Hepatocyte (in vitro differentiated cells): ENCODE measurements at regions not wholly inside any gene's neighbourhood (a gene's known extent, or its start where the extent isn't known, plus 50 kb on each side); places are given as distances from the start of the nearest gene placed in this dataset.

Experiments
- DNase-seq: peaks from one replicate; pipeline ENCODE4 v3.0.0-alpha.2; 2016; ENCODE audit warnings: low spot score
- H2AFZ ChIP-seq: fragments of 200-600 bp; sonication (generic); 2 replicates; pipeline ENCODE4 v1.6.0; 2016; ENCODE audit warnings: antibody characterized with exemption, mild to moderate bottlenecking
- H3K27ac ChIP-seq: fragments of 200-600 bp; sonication (generic); 2 replicates; pipeline ENCODE4 v1.5.1; 2016; ENCODE audit warnings: mild to moderate bottlenecking
- H3K27me3 ChIP-seq: fragments of 200-600 bp; sonication (generic); 2 replicates; pipeline ENCODE4 v1.6.1; 2016
- H3K36me3 ChIP-seq: fragments of 200-600 bp; sonication (generic); replicated peaks from 2 replicates; pipeline ENCODE4 v1.5.1; 2016; ENCODE audit warnings: low read depth; ENCODE audit not compliant: insufficient read depth
- H3K4me1 ChIP-seq: fragments of 200-600 bp; sonication (generic); 2 replicates; pipeline ENCODE4 v1.5.1; 2016; ENCODE audit warnings: mild to moderate bottlenecking, moderate library complexity; ENCODE audit not compliant: insufficient read depth
- H3K4me2 ChIP-seq: fragments of 200-600 bp; sonication (generic); 2 replicates; pipeline ENCODE4 v1.6.0; 2016
- H3K4me3 ChIP-seq: fragments of 200-600 bp; sonication (generic); 2 replicates; pipeline ENCODE4 v1.5.1; 2016; ENCODE audit warnings: mild to moderate bottlenecking
- H3K79me2 ChIP-seq: fragments of 200-600 bp; sonication (generic); 2 replicates; pipeline ENCODE4 v1.6.0; 2017; ENCODE audit warnings: mild to moderate bottlenecking
- H3K9me2 ChIP-seq: fragments of 200-600 bp; sonication (generic); replicated peaks from 2 replicates; pipeline ENCODE4 v1.6.0; 2017; ENCODE audit warnings: mild to moderate bottlenecking; ENCODE audit not compliant: insufficient read depth
- H3K9me3 ChIP-seq: fragments of 200-600 bp; sonication (generic); 2 replicates; pipeline ENCODE4 v1.5.1; 2016; ENCODE audit warnings: low read depth, mild to moderate bottlenecking
- H4K20me1 ChIP-seq: fragments of 200-600 bp; sonication (generic); 2 replicates; pipeline ENCODE4 v1.6.0; 2016; ENCODE audit warnings: mild to moderate bottlenecking; ENCODE audit not compliant: insufficient read depth, poor library complexity, severe bottlenecking
- EZH2 ChIP-seq: fragments of 200-600 bp; sonication (generic); IDR thresholded peaks from 2 replicates; pipeline ENCODE4 v1.6.1; 2016; ENCODE audit warnings: antibody characterized with exemption, mild to moderate bottlenecking, borderline replicate concordance
- EZH2phosphoT487 ChIP-seq: fragments of 200-600 bp; sonication (generic); IDR thresholded peaks from one replicate; pipeline ENCODE4 v1.6.1; 2018; ENCODE audit warnings: antibody characterized with exemption, mild to moderate bottlenecking, low read depth, moderate library complexity; ENCODE audit not compliant: unreplicated experiment, severe bottlenecking
- WGBS: methylation state at CpG from one replicate; pipeline ENCODE4 v1.1.6; 2016; ENCODE audit warnings: low lambda C conversion rate; ENCODE audit errors: missing lambda C conversion rate; 5-methylcytosine and 5-hydroxymethylcytosine counted together
- TF ChIP-seq, protein P1 (sequence below): fragments of 200-600 bp; sonication (generic); IDR thresholded peaks from 2 replicates; pipeline ENCODE4 v1.5.1; 2016; ENCODE audit warnings: antibody characterized with exemption, mild to moderate bottlenecking; ENCODE audit not compliant: poor library complexity

DNA sequence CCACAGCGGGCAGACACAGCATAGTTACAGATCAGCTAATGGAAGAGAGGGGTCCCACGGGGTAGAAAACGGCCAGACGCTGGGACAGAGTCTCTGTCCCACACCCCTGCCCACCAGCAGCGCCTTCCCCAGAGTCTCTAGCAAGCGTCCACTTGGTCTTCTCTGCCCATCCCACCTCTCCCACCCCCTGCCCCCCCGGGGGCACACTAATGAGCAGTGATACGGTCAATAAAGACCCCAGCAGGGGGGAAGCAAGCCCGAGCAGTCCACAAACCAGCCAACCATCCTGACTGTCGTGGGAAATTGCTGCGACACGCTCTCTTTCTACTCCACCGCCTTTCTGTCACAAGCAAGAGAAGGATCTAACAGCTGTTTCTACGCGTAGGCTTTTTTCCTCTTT is 374.7 kb downstream of the NPHP4 start:
- Histone ChIP-seq H3K79me2 (no peaks in the 10 kb centered on the region), H3K27me3 (no peaks in the 10 kb centered on the region)

GRCh38 chr1:5617179-5617520 is 375.1 kb downstream of the NPHP4 start:
- Histone ChIP-seq H3K4me3 (no peak overlapping the region), H4K20me1 (no peaks in the 10 kb centered on the region), H3K27ac (no peak overlapping the region), H2AFZ (no peak overlapping the region), H3K27me3 (no peaks in the 10 kb centered on the region), H3K4me2 (no peak overlapping the region), H3K9me2 (no peaks in the 10 kb centered on the region), H3K9me3 (no peaks in the 10 kb centered on the region), H3K79me2 (no peaks in the 10 kb centered on the region), H3K36me3 (no peaks in the 10 kb centered on the region), H3K4me1 (peaks cover 1% of the 10 kb centered on the region)
- DNase-seq = no peak
- TF ChIP-seq, protein P1, sequence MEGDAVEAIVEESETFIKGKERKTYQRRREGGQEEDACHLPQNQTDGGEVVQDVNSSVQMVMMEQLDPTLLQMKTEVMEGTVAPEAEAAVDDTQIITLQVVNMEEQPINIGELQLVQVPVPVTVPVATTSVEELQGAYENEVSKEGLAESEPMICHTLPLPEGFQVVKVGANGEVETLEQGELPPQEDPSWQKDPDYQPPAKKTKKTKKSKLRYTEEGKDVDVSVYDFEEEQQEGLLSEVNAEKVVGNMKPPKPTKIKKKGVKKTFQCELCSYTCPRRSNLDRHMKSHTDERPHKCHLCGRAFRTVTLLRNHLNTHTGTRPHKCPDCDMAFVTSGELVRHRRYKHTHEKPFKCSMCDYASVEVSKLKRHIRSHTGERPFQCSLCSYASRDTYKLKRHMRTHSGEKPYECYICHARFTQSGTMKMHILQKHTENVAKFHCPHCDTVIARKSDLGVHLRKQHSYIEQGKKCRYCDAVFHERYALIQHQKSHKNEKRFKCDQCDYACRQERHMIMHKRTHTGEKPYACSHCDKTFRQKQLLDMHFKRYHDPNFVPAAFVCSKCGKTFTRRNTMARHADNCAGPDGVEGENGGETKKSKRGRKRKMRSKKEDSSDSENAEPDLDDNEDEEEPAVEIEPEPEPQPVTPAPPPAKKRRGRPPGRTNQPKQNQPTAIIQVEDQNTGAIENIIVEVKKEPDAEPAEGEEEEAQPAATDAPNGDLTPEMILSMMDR = no peak
- TF ChIP-seq EZH2phosphoT487 = no peak
- TF ChIP-seq EZH2 = no peak
- WGBS = 93% methylated on average over 6 of the region's 6 CpGs

More for the DNA sequence above, 374.7 kb downstream of the NPHP4 start:
- no peak for DNase-seq
- H2AFZ ChIP-seq = no peak overlapping the region
- H3K27ac ChIP-seq = no peak overlapping the region
- no peaks in the 10 kb centered on the region for H4K20me1 ChIP-seq
- H3K4me3 ChIP-seq = no peak overlapping the region
- no peaks in the 10 kb centered on the region for H3K9me3 ChIP-seq
- no peak for TF ChIP-seq EZH2phosphoT487
- no peak for TF ChIP-seq EZH2
- TF ChIP-seq, protein P1 = no peak
- no peaks in the 10 kb centered on the region for H3K4me1 ChIP-seq
- H3K36me3 ChIP-seq = no peaks in the 10 kb centered on the region
- WGBS = 68% methylated on average over 9 of the region's 15 CpGs
- no peaks in the 10 kb centered on the region for H3K9me2 ChIP-seq
- no peak overlapping the region for H3K4me2 ChIP-seq

DNA sequence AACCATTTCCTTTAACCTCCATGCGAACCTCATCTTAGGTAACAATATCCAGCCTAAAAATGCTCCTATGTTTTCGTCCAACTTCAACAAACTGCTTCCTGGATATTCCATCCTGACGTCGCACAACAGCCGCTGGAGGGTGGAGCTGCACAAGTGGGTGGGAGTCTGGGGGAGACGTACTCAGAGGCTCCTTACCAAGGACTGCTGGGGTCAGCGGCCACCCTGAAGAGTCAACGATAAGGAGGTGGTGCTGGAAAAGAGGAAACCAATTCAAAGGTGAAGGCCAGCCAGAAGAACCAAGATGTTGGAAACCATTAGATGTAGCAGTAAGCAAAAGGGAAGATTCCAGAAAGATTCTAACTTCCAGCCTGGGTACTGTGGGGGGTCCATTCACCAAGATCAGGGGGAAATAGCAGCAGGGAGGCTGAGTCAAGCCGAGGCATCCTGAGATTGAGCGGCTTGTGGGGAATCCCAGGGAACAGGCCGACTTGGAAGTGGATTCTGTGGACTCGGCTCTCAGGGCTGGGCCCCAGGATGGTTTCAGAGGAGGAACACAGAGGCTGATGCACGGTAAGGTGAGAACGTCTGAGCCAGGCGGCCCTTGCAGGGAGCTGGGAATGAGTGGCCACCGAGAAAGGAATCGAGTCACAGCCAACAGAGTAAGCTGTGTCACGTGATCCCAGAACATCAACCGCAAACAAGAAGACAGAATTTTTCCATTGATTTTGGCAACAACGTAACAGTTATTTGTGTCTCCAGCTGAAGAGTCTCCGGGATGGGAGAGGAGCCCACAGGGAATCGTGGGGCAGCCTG is 375.7 kb downstream of the NPHP4 start:
- no peak overlapping the region for H2AFZ ChIP-seq
- H3K9me2 ChIP-seq = no peaks in the 10 kb centered on the region
- H3K4me2 ChIP-seq = no peak overlapping the region
- no peak for TF ChIP-seq EZH2
- TF ChIP-seq, protein P1 = no peak
- no peaks in the 10 kb centered on the region for H3K79me2 ChIP-seq
- H4K20me1 ChIP-seq = no peaks in the 10 kb centered on the region
- DNase-seq = no peak
- no peak overlapping the region for H3K27ac ChIP-seq
- H3K36me3 ChIP-seq = no peaks in the 10 kb centered on the region
- peaks cover 7% of the 10 kb centered on the region for H3K4me1 ChIP-seq
- H3K4me3 ChIP-seq = no peak overlapping the region
- 91% methylated on average over 22 of the region's 22 CpGs for WGBS
- H3K9me3 ChIP-seq = no peaks in the 10 kb centered on the region
- H3K27me3 ChIP-seq = no peaks in the 10 kb centered on the region
